ENCODE measurements at regions not wholly inside any gene's neighbourhood (a gene's known extent, or its start where the extent isn't known, plus 50 kb on each side); places are given as distances from the start of the nearest gene placed in this dataset.

DNA sequence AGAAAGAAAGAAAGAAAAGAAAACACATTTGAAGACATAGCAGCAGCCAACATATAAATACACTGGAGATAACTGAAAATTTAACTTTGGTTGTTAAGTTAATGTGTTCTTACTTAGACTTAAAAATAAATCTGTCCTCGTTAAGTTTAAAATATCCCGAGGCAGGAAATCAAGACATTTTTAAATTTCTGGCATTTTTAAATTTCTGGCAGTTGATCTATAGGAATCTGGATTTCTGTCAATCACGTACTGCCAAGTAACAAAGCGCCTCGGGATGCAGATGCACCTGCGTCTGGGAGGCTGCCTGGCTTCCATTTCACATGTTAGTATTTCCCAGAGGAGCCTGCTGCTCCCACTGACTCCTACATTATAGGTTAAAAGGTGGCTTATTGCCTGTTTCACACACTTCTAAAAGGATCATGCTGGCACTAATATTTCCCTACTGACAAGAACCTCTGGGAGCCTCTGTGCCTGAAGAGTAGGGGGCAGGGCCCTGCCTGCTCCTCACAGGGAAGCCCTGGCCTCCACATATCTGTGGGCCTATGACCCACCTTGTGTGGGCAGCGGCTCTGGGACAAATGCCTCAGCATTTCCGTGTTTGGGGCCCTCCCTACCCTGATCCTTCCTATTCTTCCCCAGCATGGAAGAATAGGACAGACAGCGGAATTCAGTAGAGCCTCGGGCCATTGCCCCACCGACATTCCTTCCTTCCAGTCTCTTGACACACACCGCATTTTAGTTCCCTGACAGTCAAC is 62.8 kb upstream of the ATP12A start:
- no peak for TF ChIP-seq YY1 (IDR thresholded peaks at IDR 0.05; ENCODE audit: low read depth)
- no peak for TF ChIP-seq EP300 (IDR thresholded peaks at IDR 0.05; ENCODE audit: borderline replicate concordance)
- TF ChIP-seq, protein P1, sequence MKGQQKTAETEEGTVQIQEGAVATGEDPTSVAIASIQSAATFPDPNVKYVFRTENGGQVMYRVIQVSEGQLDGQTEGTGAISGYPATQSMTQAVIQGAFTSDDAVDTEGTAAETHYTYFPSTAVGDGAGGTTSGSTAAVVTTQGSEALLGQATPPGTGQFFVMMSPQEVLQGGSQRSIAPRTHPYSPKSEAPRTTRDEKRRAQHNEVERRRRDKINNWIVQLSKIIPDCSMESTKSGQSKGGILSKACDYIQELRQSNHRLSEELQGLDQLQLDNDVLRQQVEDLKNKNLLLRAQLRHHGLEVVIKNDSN (IDR thresholded peaks at IDR 0.05): no peak
